ENCODE measurements at regions not wholly inside any gene's neighbourhood (a gene's known extent, or its start where the extent isn't known, plus 50 kb on each side); places are given as distances from the start of the nearest gene placed in this dataset.

GRCh38 chr15:79674124-79674465 is 222.7 kb downstream of the MTHFS start:
- TF ChIP-seq, protein P1, sequence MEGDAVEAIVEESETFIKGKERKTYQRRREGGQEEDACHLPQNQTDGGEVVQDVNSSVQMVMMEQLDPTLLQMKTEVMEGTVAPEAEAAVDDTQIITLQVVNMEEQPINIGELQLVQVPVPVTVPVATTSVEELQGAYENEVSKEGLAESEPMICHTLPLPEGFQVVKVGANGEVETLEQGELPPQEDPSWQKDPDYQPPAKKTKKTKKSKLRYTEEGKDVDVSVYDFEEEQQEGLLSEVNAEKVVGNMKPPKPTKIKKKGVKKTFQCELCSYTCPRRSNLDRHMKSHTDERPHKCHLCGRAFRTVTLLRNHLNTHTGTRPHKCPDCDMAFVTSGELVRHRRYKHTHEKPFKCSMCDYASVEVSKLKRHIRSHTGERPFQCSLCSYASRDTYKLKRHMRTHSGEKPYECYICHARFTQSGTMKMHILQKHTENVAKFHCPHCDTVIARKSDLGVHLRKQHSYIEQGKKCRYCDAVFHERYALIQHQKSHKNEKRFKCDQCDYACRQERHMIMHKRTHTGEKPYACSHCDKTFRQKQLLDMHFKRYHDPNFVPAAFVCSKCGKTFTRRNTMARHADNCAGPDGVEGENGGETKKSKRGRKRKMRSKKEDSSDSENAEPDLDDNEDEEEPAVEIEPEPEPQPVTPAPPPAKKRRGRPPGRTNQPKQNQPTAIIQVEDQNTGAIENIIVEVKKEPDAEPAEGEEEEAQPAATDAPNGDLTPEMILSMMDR (IDR thresholded peaks at IDR 0.05), result no peak
- TF ChIP-seq, protein P2, sequence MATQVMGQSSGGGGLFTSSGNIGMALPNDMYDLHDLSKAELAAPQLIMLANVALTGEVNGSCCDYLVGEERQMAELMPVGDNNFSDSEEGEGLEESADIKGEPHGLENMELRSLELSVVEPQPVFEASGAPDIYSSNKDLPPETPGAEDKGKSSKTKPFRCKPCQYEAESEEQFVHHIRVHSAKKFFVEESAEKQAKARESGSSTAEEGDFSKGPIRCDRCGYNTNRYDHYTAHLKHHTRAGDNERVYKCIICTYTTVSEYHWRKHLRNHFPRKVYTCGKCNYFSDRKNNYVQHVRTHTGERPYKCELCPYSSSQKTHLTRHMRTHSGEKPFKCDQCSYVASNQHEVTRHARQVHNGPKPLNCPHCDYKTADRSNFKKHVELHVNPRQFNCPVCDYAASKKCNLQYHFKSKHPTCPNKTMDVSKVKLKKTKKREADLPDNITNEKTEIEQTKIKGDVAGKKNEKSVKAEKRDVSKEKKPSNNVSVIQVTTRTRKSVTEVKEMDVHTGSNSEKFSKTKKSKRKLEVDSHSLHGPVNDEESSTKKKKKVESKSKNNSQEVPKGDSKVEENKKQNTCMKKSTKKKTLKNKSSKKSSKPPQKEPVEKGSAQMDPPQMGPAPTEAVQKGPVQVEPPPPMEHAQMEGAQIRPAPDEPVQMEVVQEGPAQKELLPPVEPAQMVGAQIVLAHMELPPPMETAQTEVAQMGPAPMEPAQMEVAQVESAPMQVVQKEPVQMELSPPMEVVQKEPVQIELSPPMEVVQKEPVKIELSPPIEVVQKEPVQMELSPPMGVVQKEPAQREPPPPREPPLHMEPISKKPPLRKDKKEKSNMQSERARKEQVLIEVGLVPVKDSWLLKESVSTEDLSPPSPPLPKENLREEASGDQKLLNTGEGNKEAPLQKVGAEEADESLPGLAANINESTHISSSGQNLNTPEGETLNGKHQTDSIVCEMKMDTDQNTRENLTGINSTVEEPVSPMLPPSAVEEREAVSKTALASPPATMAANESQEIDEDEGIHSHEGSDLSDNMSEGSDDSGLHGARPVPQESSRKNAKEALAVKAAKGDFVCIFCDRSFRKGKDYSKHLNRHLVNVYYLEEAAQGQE (IDR thresholded peaks at IDR 0.05; ENCODE audit: low read depth, low read length), result no peak
- TF ChIP-seq ELF1 (IDR thresholded peaks at IDR 0.05), result no peak
